GM03348 (cell line): ENCODE measurements at regions not wholly inside any gene's neighbourhood (a gene's known extent, or its start where the extent isn't known, plus 50 kb on each side); places are given as distances from the start of the nearest gene placed in this dataset.

Experiments used
- DNase-seq: peaks from one replicate; pipeline ENCODE4 v3.0.0; 2012; ENCODE audit warnings: low spot score

DNA sequence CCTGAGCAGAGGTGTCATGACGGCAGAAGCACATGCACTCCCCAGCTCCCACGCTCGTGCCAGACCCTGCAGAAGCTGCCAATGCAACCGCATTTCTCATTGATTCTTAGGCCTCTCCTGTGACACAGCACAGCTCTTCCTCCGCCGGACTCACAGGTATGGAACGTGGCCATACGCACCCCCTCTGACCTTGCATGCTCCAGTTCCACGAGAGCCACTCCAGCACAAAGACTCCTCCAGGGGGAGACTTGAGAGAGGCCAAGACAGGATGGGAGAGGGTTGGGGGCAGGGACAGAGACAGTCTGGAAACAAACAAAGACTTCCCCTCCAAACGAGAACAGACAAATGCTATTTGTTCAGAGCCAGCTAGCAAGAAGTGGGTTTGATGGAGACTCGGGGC is 124.3 kb upstream of the PPP2R2D start:
- no peak for DNase-seq

GRCh38 chr10:131777162-131777561 is 123.6 kb upstream of the PPP2R2D start:
- DNase-seq = no peak

- no peak for DNase-seq
Observed at GRCh38 chr10:131777921-131778320, 122.9 kb upstream of the PPP2R2D start.

- DNase-seq = no peak
Observed at GRCh38 chr10:131778385-131778784, 122.4 kb upstream of the PPP2R2D start.

DNA sequence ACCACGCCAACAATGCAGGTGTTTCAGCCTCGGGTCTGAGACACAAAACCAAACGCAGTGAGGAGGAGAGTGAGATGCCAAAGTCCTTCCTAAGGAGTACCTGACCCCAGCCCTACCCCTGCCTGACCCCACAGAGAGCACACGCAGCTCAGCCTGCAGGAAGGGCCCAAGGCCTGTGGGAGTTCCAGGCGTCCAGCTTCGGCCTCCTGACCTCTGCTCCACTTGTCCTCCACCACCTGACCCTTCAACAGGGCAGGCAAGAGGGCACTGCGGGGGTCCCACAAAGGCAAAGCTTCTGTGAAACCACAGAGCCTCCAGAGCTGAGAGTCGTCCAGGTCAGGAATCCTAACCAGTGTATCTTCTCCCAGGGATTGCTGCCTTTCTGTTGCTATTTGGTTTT is 122.0 kb upstream of the PPP2R2D start:
- DNase-seq = no peak

DNA sequence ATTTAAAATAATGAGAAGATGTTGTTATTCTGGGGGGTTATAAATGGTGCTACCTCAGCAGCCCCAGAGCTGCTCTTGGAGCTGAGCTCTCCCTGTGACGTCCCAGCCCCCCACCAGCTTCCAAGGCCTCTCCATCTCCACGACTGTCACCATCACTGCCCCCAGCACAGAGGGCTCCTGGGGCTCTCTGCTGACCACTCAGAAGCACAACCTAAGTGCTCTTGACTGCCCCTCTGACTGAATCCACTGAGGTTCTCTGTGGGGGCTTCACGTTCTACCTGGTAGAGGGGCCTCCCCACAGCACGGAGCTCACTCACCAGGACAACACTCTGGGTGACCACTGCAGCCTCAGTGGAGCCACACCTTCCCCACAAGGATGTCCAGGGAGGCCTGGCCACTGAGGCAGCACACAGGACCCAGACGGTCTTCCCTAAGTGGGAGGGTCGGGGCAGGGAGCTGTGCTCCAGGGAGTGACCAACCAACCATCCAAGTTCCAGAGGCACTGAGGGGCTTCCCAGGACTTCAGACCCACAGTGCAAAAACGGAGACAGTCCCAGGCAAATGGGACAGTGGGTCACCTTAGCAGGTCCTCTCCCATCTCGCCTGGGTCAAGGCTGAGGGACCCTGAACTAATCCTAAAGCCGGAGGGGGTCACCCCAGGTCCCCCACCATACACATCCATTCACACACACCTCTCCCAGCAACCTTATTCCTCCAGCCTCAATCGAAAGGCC is 121.0 kb upstream of the PPP2R2D start:
- DNase-seq = no peak

DNA sequence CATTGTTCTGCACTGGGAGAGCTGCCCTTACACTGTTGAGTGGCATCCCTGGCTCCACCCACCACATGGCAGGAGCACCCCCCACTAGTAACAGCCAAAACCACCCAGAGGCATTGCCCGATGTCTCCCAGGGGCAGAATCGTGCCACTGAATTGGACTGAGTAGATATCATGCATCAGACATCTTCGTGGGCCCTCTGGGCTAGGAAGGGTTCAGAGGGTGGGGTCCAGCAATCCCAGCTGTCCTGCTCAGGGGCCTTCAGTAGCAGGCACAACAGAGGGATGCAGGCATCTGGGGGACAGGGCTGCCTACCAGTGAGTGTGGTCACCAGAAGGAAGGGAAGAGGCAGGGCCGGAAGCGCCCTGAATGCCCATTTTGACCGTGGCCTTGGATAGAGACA is 119.7 kb upstream of the PPP2R2D start:
- DNase-seq = no peak

GRCh38 chr10:131781791-131782190 is 119.0 kb upstream of the PPP2R2D start:
- DNase-seq = no peak

- DNase-seq = no peak
Observed at GRCh38 chr10:131784363-131785120, 116.3 kb upstream of the PPP2R2D start.

DNA sequence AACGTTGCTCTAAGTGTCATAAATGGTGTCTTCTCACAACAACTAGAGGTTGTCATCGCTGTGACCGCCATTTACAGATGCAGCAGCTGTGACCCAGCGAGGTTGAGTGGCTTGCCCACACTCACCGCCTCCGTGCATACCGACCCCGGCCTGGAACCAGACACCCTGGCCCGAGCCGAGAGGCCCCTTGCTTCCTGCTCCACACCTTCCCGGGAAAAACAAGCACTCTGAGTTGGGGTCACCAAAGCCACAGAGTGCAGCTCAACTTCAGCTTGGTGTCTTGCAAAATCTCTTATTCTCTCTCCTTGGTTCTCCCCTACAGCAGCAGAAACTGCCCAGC is 115.7 kb upstream of the PPP2R2D start:
- no peak for DNase-seq

DNA sequence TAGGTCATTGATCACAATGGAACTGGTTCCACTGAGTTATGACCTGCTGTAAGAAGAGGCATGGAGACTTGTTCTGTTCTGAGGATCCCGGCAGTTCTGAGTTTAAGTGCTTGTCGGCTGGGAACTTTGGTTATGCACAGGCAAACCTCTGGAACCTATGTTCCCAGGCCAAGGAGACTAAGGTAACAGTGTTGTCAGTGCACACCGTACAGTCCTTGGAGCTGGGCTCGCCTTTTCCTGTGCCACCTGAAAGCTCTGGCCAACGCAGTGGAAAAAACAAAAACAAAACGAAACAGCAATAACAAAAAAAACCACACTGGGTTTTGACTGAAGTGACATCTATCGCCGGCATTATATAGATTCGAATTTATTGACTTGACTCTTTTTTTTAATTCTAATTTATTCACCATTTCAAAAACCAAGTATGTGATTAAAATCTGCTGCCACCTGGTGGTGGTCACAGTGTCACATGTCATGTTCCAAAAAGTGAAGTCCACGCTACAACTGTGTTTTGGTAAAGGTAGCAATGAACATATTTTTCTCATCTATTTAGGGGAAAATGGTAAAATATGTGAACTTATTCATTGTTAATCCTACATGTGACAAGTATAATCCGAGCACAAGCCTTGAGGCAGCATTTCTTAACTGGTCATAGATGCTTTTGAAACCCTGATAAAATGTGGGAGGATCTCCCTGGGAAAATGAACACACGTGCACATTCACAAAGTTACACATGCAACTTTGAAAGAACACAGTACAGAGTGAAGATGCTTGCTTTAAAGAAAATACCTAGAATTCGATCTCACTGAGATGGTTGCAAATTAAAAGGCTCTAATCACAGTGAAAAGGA is 113.8 kb upstream of the PPP2R2D start:
- peak; percentile 51 for DNase-seq

GRCh38 chr10:131787961-131788360 is 112.8 kb upstream of the PPP2R2D start:
- no peak for DNase-seq

DNA sequence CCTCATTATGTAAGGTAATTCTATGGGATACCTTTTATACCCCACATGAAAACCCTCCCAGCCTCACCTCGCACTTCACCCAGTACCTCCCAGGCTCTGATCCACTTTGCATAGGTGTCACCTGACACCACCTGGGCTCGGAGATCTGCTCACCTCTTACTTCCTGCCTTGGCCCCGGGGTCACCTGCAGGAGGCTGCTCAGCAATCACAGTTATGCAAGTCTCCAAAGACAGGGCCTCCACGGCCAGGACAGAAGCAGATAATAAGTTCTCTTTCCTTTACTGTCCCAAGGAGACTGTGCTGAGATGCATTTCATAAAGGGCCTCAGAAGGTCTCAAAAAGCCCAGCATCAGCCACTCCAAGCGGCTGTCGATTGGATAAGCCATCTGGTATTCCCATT is 112.4 kb upstream of the PPP2R2D start:
- DNase-seq = no peak

DNA sequence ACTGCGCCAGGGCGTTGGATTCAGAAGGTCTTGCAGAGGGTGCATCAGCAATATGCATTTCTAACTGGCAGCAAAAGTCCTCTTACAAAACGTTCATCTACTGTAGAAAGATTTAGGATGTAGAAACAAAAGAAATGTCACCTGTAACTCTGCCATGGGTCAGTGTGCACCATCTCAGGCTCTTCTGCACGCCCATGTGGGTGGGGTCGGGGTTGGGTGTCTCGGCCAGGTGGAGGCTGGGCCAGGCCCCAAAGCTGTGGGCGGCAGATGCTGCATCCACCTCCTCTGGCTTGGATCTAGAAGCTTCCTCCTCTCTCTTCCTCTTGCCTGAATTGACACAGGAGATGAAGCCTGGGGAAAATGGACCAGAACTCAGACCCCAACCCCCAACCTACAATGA is 111.3 kb upstream of the PPP2R2D start:
- DNase-seq = no peak

DNA sequence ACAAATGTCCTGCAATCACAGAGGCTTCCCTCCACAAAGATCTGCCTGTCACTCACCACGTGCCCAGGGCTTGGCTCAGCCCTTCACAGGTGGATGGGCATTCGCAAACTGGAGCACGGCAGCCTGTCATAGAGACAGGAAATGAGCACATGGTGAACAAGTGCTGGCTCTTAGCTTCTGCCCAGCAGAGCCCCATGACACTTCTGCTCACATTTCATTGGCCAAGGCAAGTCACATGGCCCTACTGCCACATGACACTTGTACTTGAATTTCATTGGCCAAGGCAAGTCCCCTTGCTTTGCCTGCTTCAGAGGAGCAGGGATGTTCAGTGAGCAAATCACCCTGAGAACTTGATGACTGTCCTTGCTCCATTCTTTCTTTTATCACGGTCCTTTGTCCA is 110.8 kb upstream of the PPP2R2D start:
- DNase-seq = no peak

GRCh38 chr10:131792011-131792651 is 108.7 kb upstream of the PPP2R2D start:
- DNase-seq = no peak

DNA sequence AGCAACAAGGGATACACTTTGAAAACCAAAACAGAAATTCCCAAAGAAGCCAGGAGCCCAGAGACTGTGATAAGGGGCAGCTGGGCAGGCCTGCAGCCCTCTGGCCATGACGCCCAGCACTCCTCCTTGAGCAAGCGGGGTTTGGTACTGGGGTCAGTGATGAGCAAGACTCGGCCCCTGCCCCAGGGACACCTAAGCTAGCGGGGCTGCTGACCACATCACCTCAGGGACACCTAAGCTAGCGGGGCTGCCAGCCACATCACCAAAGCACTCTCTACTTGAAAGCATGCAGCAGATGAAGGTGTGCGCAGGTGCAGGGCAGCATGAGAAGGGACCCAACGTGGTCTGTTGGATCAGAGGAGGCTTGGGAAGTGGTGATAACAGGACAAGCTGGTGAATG is 108.0 kb upstream of the PPP2R2D start:
- no peak for DNase-seq

GRCh38 chr10:131795761-131796160 is 105.0 kb upstream of the PPP2R2D start:
- DNase-seq = no peak

DNA sequence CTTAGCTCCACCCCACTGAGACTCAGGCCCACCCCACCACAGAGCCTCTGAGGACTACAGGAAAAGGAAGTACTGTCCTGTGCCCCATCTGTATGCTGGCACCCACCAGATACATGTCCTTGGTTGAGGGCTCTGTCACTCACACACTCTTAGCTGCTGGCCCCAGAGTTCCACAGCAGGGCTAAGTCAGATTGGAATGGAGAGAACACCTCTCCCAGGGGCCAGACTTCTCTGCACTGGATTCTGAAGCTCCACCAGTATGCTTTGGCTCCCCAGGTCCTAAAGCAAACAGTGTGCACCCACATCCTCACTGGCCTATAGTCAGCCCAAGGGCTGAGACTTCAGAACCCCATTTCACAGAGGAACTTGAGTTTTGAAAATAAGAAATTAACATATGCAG is 103.2 kb upstream of the PPP2R2D start:
- DNase-seq = no peak

- DNase-seq = no peak
Observed at GRCh38 chr10:131799429-131799828, 101.4 kb upstream of the PPP2R2D start.

DNA sequence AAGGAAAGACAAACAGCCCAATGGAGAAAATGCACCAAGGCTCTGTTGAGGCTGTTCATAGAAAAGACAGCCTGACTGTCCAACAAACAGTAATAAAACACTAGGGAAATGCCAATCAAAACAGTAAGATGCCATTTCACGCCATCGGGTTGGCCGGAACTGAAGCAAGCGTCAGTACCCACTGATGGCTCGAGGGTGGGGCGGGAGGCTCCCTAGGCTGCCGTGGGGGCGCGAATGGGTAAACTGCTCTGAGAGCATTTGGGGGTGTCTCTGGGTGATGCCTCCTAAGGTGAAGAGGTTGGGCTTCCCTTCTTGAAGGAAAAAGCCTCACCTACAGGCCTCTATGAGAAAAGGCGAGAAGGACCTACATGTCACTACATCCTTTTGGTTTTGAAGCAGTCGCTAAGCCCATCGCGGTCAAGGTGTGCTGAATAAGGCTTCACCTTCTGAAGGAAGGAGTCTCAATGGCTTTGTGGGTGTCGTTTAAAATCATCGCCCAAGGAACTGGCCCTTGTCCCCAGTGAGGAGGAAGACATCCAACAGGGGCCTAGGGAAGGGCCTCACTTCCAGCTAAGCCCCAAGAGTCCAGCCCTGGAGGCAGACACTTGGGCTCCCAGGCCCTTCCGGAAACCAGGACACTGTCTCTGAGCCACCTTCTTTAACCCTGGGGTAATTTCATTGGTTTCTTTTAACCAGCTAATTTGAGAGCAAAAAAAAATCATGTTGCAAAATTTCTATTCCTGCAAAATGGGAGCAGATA is 98.5 kb upstream of the PPP2R2D start:
- no peak for DNase-seq

- no peak for DNase-seq
Observed at GRCh38 chr10:131802996-131803395, 97.8 kb upstream of the PPP2R2D start.
